Nephron (organoid): ENCODE measurements at regions not wholly inside any gene's neighbourhood (a gene's known extent, or its start where the extent isn't known, plus 50 kb on each side); places are given as distances from the start of the nearest gene placed in this dataset.

Experiments
- H3K27ac Mint-ChIP-seq, 3 experiments: 2 replicates each; pipeline ENCODE4 v1.8.0; 2020; ENCODE audit warnings: mixed read lengths in 3 of 3, mild to moderate bottlenecking in 2 of 3, moderate library complexity in 1 of 3
- H3K27me3 Mint-ChIP-seq: 2 replicates; pipeline ENCODE4 v1.8.0; 2021; ENCODE audit warnings: low read depth, mild to moderate bottlenecking, moderate library complexity, mixed read lengths
- H3K36me3 Mint-ChIP-seq: 2 replicates; pipeline ENCODE4 v1.8.0; 2020; ENCODE audit warnings: low read depth, mixed read lengths
- H3K4me1 Mint-ChIP-seq: 2 replicates; pipeline ENCODE4 v1.8.0; 2020; ENCODE audit warnings: mixed read lengths
- H3K4me3 Mint-ChIP-seq, 3 experiments: 2 replicates each; pipeline ENCODE4 v1.8.0; 2020; ENCODE audit warnings: mild to moderate bottlenecking in 3 of 3, mixed read lengths in 3 of 3, moderate library complexity in 2 of 3
- H3K9me3 Mint-ChIP-seq: 2 replicates; pipeline ENCODE4 v1.8.0; 2020; ENCODE audit warnings: mixed read lengths
- TF ChIP-seq, protein P1 (sequence below), 3 experiments: fragments of 200-600 bp; sonication (generic); IDR thresholded peaks; one replicate each; pipeline ENCODE4 v1.5.0; 2021; ENCODE audit warnings: antibody characterized with exemption in 3 of 3; ENCODE audit not compliant: unreplicated experiment in 3 of 3

DNA sequence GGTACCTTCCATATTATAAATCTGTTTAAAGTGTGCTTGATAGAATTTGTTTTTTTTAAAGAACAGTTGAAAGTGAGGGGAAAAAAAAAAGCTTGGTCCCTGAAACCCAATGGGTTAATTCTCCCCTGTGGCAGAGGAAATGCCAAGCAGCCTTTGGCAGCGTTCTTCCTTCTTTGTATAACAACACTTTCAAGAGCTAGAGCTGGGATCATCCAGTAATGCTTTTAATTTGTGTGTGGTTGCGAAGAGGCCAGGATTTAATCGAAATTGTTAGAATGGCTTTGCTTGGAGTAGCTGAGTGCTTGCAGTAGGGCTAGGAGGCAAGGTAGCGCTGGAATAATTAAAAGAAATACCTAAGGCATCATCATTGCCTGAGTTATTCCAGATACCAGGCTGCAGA lies 692.0 kb downstream of the DHX35 start:
- TF ChIP-seq, protein P1, sequence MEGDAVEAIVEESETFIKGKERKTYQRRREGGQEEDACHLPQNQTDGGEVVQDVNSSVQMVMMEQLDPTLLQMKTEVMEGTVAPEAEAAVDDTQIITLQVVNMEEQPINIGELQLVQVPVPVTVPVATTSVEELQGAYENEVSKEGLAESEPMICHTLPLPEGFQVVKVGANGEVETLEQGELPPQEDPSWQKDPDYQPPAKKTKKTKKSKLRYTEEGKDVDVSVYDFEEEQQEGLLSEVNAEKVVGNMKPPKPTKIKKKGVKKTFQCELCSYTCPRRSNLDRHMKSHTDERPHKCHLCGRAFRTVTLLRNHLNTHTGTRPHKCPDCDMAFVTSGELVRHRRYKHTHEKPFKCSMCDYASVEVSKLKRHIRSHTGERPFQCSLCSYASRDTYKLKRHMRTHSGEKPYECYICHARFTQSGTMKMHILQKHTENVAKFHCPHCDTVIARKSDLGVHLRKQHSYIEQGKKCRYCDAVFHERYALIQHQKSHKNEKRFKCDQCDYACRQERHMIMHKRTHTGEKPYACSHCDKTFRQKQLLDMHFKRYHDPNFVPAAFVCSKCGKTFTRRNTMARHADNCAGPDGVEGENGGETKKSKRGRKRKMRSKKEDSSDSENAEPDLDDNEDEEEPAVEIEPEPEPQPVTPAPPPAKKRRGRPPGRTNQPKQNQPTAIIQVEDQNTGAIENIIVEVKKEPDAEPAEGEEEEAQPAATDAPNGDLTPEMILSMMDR (IDR thresholded peaks at IDR 0.05; ENCODE audit: unreplicated experiment in 3 of 3) = no peak
- Mint-ChIP-seq H3K9me3 (no peaks in the 10 kb centered on the region), H3K36me3 (no peaks in the 10 kb centered on the region), H3K27ac (no peak overlapping the region), H3K4me1 (peaks cover 6% of the 10 kb centered on the region), H3K4me3 (no peak overlapping the region), H3K27me3 (peaks cover 15% of the 10 kb centered on the region)

DNA sequence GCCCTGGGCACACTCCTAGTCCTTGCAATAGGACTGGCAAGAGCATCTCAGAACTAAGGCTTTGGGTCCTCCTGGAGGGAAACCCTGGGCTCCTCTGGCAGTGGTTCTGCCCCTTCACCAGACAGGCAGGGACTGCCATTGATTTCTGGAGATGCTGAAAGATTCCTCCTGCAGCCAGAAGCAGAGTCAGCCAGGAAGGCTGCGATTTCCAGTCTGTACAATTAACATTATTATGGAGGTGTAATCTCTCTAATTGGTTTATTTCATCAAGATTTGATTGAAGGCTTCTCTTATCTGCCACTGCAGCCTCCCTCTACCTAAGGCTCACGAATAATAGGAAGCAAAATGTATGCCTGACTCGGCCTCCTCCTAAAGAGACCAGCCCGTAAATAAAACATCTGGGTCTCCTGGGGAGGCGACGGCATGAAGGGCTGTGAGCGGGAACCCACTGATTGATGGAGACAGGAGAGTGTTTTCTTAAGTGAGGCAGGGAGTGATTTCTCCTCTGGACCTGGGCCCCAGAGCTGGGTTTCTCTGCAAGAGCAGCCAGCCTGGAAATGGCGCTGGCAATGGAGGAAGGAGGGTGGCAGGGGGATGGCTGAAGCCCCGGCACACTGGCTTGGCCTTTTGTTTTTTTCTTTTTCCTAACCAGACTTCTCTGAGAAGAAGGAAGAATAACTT lies 689.6 kb downstream of the DHX35 start:
- Mint-ChIP-seq H3K27ac (peak overlapping the region in 2 of 3 experiments; percentile 21 to 62), H3K27me3 (peaks cover 19% of the 10 kb centered on the region), H3K36me3 (no peaks in the 10 kb centered on the region), H3K4me3 (no peak overlapping the region), H3K9me3 (no peaks in the 10 kb centered on the region), H3K4me1 (peaks cover 9% of the 10 kb centered on the region)
- TF ChIP-seq, protein P1 (IDR thresholded peaks at IDR 0.05; ENCODE audit: unreplicated experiment in 3 of 3) = no peak

DNA sequence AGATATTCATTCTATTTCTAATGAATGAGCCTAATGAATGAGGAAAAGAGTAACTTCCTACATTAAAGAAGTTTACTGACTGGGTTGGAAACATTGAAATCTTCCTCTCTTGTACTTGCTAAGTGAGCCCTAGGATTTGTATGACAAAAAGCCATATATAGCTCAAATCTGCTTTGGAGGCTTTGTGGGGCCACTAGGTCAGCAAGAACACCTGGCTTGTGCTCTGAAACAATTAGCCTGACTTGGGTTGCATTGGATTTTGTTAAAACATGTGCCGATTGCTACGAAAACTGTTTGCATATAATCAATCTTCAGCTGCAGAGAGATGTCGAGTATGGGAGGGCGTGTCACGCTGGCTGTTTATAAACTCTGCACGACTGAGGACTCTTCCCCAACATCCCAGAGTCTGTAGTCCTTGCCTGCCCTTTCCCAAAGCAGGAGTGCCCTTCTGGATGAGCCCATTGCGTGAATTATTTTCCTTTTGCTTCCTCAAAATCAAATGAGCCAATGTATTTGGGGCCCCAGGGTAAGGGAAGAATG lies 684.8 kb downstream of the DHX35 start:
- H3K36me3 Mint-ChIP-seq = no peaks in the 10 kb centered on the region
- H3K27ac Mint-ChIP-seq = peak overlapping the region in 1 of 3 experiments; percentile 14
- H3K4me3 Mint-ChIP-seq = no peak overlapping the region
- peaks cover 22% of the 10 kb centered on the region for H3K4me1 Mint-ChIP-seq
- TF ChIP-seq, protein P1 (IDR thresholded peaks at IDR 0.05; ENCODE audit: unreplicated experiment in 3 of 3) = no peak
- H3K27me3 Mint-ChIP-seq = peaks cover 14% of the 10 kb centered on the region
- H3K9me3 Mint-ChIP-seq = no peaks in the 10 kb centered on the region

DNA sequence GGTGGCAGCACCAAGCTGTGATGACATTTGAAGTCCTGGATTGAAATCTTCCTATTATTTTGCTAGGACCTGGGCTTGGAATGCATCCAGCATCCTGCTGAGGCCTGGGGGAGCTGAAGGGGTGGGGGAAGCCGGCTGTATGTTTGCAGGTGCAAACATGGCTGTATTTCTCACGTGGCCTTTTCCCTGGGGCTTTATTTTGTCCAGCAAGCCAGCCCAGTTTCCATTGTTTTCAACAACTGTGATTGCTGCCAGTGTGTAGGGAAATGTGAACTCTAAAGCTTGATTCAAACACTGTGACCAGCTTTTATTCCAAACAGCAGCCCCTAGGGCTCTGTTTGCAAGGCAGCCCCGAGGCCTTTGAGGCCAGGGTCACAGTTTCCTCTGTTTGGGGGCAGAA lies 683.0 kb downstream of the DHX35 start:
- no peaks in the 10 kb centered on the region for H3K36me3 Mint-ChIP-seq

DNA sequence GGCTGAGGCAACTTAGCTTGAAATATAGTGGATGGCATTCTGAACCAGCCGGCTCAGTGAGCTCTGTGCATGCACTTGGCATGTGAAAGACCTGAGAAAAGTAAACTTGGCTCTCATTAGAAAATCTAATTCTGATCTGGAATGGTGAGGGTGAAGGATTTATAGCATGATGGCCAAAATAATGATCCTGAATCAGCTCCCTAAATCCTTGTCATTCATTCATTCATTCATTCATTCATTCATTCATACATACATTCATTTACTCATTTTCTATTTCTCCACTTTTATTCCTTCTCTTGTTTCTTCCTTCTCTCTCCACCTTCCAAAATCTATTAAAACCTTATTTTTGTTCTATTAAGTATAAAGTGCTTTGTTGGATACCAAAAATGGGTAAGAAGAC lies 681.1 kb downstream of the DHX35 start:
- Mint-ChIP-seq H3K4me1 (peaks cover 26% of the 10 kb centered on the region), H3K27me3 (peaks cover 5% of the 10 kb centered on the region), H3K27ac (no peak overlapping the region), H3K9me3 (no peaks in the 10 kb centered on the region), H3K36me3 (no peaks in the 10 kb centered on the region), H3K4me3 (no peak overlapping the region)
- TF ChIP-seq, protein P1 (IDR thresholded peaks at IDR 0.05; ENCODE audit: unreplicated experiment in 3 of 3) = no peak

More for the DNA sequence above, 683.0 kb downstream of the DHX35 start:
- Mint-ChIP-seq H3K4me1 (peaks cover 18% of the 10 kb centered on the region), H3K4me3 (no peak overlapping the region), H3K27me3 (peaks cover 5% of the 10 kb centered on the region), H3K9me3 (no peaks in the 10 kb centered on the region), H3K27ac (peak overlapping the region in 1 of 3 experiments; percentile 29)
- TF ChIP-seq, protein P1 (IDR thresholded peaks at IDR 0.05; ENCODE audit: unreplicated experiment in 3 of 3) = no peak

DNA sequence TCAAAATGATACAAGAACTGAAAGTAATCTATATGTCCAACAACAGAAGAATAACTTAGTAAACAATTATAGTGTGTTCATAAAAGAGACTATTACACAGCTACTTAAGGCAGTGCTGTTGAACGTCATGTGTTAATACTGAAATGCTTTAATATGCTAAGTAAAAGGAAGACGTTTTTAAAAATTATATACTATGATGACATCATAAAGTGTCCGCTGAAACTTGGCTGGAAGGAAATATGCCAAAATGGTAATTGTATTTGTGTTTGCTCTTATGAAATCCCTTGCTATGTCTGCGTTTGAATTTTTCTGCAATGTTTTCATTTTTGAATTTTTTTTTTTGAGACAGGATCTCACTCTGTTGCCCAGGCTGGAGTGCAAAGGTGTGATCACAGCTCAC lies 679.3 kb downstream of the DHX35 start:
- no peak overlapping the region for H3K27ac Mint-ChIP-seq
- no peak overlapping the region for H3K4me3 Mint-ChIP-seq
- H3K9me3 Mint-ChIP-seq = no peaks in the 10 kb centered on the region
- TF ChIP-seq, protein P1 (IDR thresholded peaks at IDR 0.05; ENCODE audit: unreplicated experiment in 3 of 3) = no peak
- no peaks in the 10 kb centered on the region for H3K27me3 Mint-ChIP-seq
- H3K4me1 Mint-ChIP-seq = peaks cover 19% of the 10 kb centered on the region
- no peaks in the 10 kb centered on the region for H3K36me3 Mint-ChIP-seq
